Gastroesophageal sphincter (tissue), 4 donors: ENCODE measurements at regions not wholly inside any gene's neighbourhood (a gene's known extent, or its start where the extent isn't known, plus 50 kb on each side); places are given as distances from the start of the nearest gene placed in this dataset.

Experiments
- ATAC-seq: fragments of 150-250 bp; one replicate; pipeline ENCODE4 v1.9.1; 2016; ENCODE audit warnings: mild to moderate bottlenecking, moderate library complexity
- H3K27ac ChIP-seq, 4 donors: fragments of 200-600 bp; sonication (generic) in 3 of 4; 1 replicate in 3 of 4; 2 replicates in 1 of 4; pipeline ENCODE4 v1.5.1; 2016 to 2019
- H3K27me3 ChIP-seq: fragments of 200-600 bp; sonication (generic); one replicate; pipeline ENCODE4 v1.5.1; 2019
- H3K36me3 ChIP-seq, 2 donors: fragments of 200-600 bp; sonication (generic); one replicate each; pipeline ENCODE4 v1.5.1; 2019; ENCODE audit warnings: control low read depth in 1 of 2
- H3K4me1 ChIP-seq, 3 donors: fragments of 200-600 bp; sonication (generic); 1 replicate in 2 of 3; 2 replicates in 1 of 3; pipeline ENCODE4 v1.5.1; 2016 to 2019; ENCODE audit warnings: control low read depth in 2 of 3
- H3K4me3 ChIP-seq, 2 donors: fragments of 200-600 bp; sonication (generic); one replicate each; pipeline ENCODE4 v1.5.1; 2019; ENCODE audit warnings: mild to moderate bottlenecking in 1 of 2, moderate library complexity in 1 of 2
- H3K9me3 ChIP-seq, 3 donors: fragments of 200-600 bp; sonication (generic); one replicate each; pipeline ENCODE4 v1.5.1; 2017 to 2019; ENCODE audit warnings: control low read depth in 2 of 3
- CTCF ChIP-seq, 4 experiments: fragments of 200-600 bp in 2 of 4; fragments of 450-650 bp in 2 of 4; sonication (generic) in 1 of 4; IDR thresholded peaks; one replicate each; pipeline ENCODE4 v1.5.1; 2017 to 2019; ENCODE audit warnings: antibody characterized with exemption in 4 of 4, mild to moderate bottlenecking in 2 of 4, moderate library complexity in 2 of 4
- EP300 ChIP-seq: sonication (generic); formaldehyde crosslinking; IDR thresholded peaks from one replicate; pipeline ENCODE4 v1.6.1; 2017; ENCODE audit warnings: antibody characterized with exemption, mild to moderate bottlenecking
- POLR2A ChIP-seq, 2 donors: fragments of 450-650 bp; IDR thresholded peaks; one replicate each; pipeline ENCODE4 v1.6.1; 2017; ENCODE audit warnings: antibody characterized with exemption in 2 of 2, mild to moderate bottlenecking in 2 of 2, moderate library complexity in 1 of 2
- POLR2AphosphoS5 ChIP-seq: sonication (generic); formaldehyde crosslinking; IDR thresholded peaks from one replicate; pipeline ENCODE4 v1.6.1; 2017; ENCODE audit warnings: antibody characterized with exemption
- WGBS, 2 donors: methylation state at CpG; one replicate each; pipeline ENCODE4 v1.1.5; 2018; ENCODE audit warnings: low coverage in 1 of 2; 5-methylcytosine and 5-hydroxymethylcytosine counted together

GRCh38 chr18:24659827-24660720 lies 199.6 kb downstream of the HRH4 start:
- no peaks in the 10 kb centered on the region for H3K9me3 ChIP-seq
- H3K27me3 ChIP-seq: no peaks in the 10 kb centered on the region
- no peak for TF ChIP-seq CTCF (IDR thresholded peaks at IDR 0.05)
- no peak for TF ChIP-seq POLR2AphosphoS5
- no peak for TF ChIP-seq POLR2A (IDR thresholded peaks at IDR 0.05)
- no peak for TF ChIP-seq EP300
- 45 to 63% methylated on average over 12 to 15 of the region's 21 CpGs for WGBS, 2 donors
- peak; percentile 72 for ATAC-seq
- peak overlapping the region in 1 of 2 donors; percentile 40 for H3K4me3 ChIP-seq
- peaks cover 0 to 6% (median 0%) of the 10 kb centered on the region in 3 donors for H3K4me1 ChIP-seq
- H3K27ac ChIP-seq: peak overlapping the region in 3 of 4 donors; percentile 62 to 72 (median 64)
- no peaks in the 10 kb centered on the region for H3K36me3 ChIP-seq

- no peaks in the 10 kb centered on the region for H3K36me3 ChIP-seq
- ATAC-seq: no peak
- no peaks in the 10 kb centered on the region for H3K9me3 ChIP-seq
- no peak for TF ChIP-seq POLR2AphosphoS5
- no peak for TF ChIP-seq EP300
- TF ChIP-seq CTCF (IDR thresholded peaks at IDR 0.05): no peak
- TF ChIP-seq POLR2A (IDR thresholded peaks at IDR 0.05): no peak
- peak overlapping the region in 1 of 4 donors; percentile 62 for H3K27ac ChIP-seq
- WGBS, 2 donors: 44 to 45% methylated on average over 1 of the region's 1 CpG
- H3K27me3 ChIP-seq: no peaks in the 10 kb centered on the region
- peaks cover 0 to 6% (median 0%) of the 10 kb centered on the region in 3 donors for H3K4me1 ChIP-seq
- H3K4me3 ChIP-seq: peak overlapping the region in 1 of 2 donors; percentile 40
These were observed 200.5 kb downstream of the HRH4 start for GRCh38 chr18:24660956-24661355.

GRCh38 chr18:24662412-24662821 lies 202.0 kb downstream of the HRH4 start:
- Histone ChIP-seq H3K27ac (no peak overlapping the region), H3K36me3 (no peaks in the 10 kb centered on the region), H3K27me3 (no peaks in the 10 kb centered on the region), H3K4me1 (peaks cover 0 to 6% (median 0%) of the 10 kb centered on the region in 3 donors), H3K4me3 (no peak overlapping the region), H3K9me3 (no peaks in the 10 kb centered on the region)
- TF ChIP-seq EP300 (no peak), POLR2AphosphoS5 (no peak), CTCF (IDR thresholded peaks at IDR 0.05) (no peak), POLR2A (IDR thresholded peaks at IDR 0.05) (no peak)
- ATAC-seq: no peak
- WGBS, 2 donors: 51 to 64% methylated on average over 5 to 7 of the region's 13 CpGs

- no peak overlapping the region for H3K27ac ChIP-seq
- H3K4me3 ChIP-seq: no peak overlapping the region
- 92% methylated on average over 2 of the region's 5 CpGs; no CpG with 5 or more reads in 1 of the 2 donors for WGBS, 2 donors
- no peaks in the 10 kb centered on the region for H3K9me3 ChIP-seq
- H3K27me3 ChIP-seq: no peaks in the 10 kb centered on the region
- ATAC-seq: no peak
- H3K4me1 ChIP-seq: peaks cover 0 to 6% (median 0%) of the 10 kb centered on the region in 3 donors
- no peaks in the 10 kb centered on the region for H3K36me3 ChIP-seq
- TF ChIP-seq POLR2A (IDR thresholded peaks at IDR 0.05): no peak
- no peak for TF ChIP-seq CTCF (IDR thresholded peaks at IDR 0.05)
- no peak for TF ChIP-seq EP300
- no peak for TF ChIP-seq POLR2AphosphoS5
These were observed 202.6 kb downstream of the HRH4 start for GRCh38 chr18:24663026-24663425.

- H3K4me1 ChIP-seq: no peaks in the 10 kb centered on the region
- no peak overlapping the region for H3K4me3 ChIP-seq
- H3K36me3 ChIP-seq: no peaks in the 10 kb centered on the region
- H3K27ac ChIP-seq: no peak overlapping the region
- no peak for ATAC-seq
- TF ChIP-seq POLR2AphosphoS5 (no peak), POLR2A (IDR thresholded peaks at IDR 0.05) (no peak), EP300 (no peak), CTCF (IDR thresholded peaks at IDR 0.05) (no peak)
- peaks cover 4% of the 10 kb centered on the region for H3K27me3 ChIP-seq
- no peaks in the 10 kb centered on the region for H3K9me3 ChIP-seq
- 61 to 69% methylated on average over 2 of the region's 2 CpGs for WGBS, 2 donors
These were observed 208.6 kb downstream of the HRH4 start for GRCh38 chr18:24669015-24669414.
